B cell (primary cell): ENCODE measurements at regions not wholly inside any gene's neighbourhood (a gene's known extent, or its start where the extent isn't known, plus 50 kb on each side); places are given as distances from the start of the nearest gene placed in this dataset.

Experiments
- EZH2 ChIP-seq: IDR thresholded peaks from 2 replicates; pipeline ENCODE4 v1.6.1; 2012; ENCODE audit warnings: borderline replicate concordance, low read depth, mild to moderate bottlenecking, moderate library complexity, low read length; ENCODE audit not compliant: insufficient read depth, poor library complexity, severe bottlenecking
- TF ChIP-seq, protein P1 (sequence below): fragments of 200-600 bp; IDR thresholded peaks from one replicate; pipeline ENCODE4 v1.8.0; 2022; ENCODE audit warnings: antibody characterized with exemption, mild to moderate bottlenecking

DNA sequence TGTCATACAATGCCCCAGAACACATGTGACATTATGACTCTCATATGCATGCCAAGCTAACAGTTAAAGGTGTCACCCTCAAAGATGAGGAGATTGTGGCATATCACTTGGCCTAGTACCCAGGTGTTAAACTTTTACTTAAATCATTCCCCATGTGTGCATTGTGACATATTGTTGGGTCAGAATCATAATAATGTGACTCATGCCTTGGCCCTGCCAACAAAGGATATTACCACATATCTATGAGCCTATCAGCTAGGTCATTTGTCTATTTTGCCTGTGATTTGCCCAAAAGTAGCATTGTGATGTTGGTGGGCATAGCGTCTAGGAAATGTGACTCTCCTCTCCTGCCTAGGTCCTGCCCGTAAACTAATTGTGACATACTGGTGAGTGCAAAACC, 1147.1 kb upstream of the AMELY start:
- TF ChIP-seq, protein P1, sequence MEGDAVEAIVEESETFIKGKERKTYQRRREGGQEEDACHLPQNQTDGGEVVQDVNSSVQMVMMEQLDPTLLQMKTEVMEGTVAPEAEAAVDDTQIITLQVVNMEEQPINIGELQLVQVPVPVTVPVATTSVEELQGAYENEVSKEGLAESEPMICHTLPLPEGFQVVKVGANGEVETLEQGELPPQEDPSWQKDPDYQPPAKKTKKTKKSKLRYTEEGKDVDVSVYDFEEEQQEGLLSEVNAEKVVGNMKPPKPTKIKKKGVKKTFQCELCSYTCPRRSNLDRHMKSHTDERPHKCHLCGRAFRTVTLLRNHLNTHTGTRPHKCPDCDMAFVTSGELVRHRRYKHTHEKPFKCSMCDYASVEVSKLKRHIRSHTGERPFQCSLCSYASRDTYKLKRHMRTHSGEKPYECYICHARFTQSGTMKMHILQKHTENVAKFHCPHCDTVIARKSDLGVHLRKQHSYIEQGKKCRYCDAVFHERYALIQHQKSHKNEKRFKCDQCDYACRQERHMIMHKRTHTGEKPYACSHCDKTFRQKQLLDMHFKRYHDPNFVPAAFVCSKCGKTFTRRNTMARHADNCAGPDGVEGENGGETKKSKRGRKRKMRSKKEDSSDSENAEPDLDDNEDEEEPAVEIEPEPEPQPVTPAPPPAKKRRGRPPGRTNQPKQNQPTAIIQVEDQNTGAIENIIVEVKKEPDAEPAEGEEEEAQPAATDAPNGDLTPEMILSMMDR = no peak
- no peak for TF ChIP-seq EZH2
